Choroid plexus epithelial cell (primary cell): ENCODE measurements at regions not wholly inside any gene's neighbourhood (a gene's known extent, or its start where the extent isn't known, plus 50 kb on each side); places are given as distances from the start of the nearest gene placed in this dataset.

ENCODE experiments used
- DNase-seq: peaks from one replicate; pipeline ENCODE4 v3.0.0-alpha.2; 2010; ENCODE audit warnings: low read depth
- H3K4me3 ChIP-seq: 2 replicates; pipeline ENCODE4 v1.5.1; 2011; ENCODE audit warnings: low read depth, mild to moderate bottlenecking, control low read depth, low read length, moderate library complexity
- CTCF ChIP-seq: conservative IDR thresholded peaks from 2 replicates; pipeline ENCODE4 v1.5.1; 2011; ENCODE audit warnings: low read depth, mild to moderate bottlenecking, control low read depth, inconsistent platforms, low read length, moderate library complexity

GRCh38 chr11:11038782-11039181 lies 180.9 kb upstream of the ZBED5 start:
- no peak for DNase-seq
- H3K4me3 ChIP-seq = no peak overlapping the region
- no peak for TF ChIP-seq CTCF

GRCh38 chr11:11038352-11038751 lies 180.5 kb upstream of the ZBED5 start:
- no peak for DNase-seq
- no peak for TF ChIP-seq CTCF
- no peak overlapping the region for H3K4me3 ChIP-seq

GRCh38 chr11:11036848-11037732 lies 179.2 kb upstream of the ZBED5 start:
- peak; percentile 85 for DNase-seq
- TF ChIP-seq CTCF = peak; percentile 75

GRCh38 chr11:11036185-11036847 lies 178.5 kb upstream of the ZBED5 start:
- no peak for TF ChIP-seq CTCF
- no peak overlapping the region for H3K4me3 ChIP-seq
- no peak for DNase-seq

More at GRCh38 chr11:11036848-11037732, 179.2 kb upstream of the ZBED5 start:
- H3K4me3 ChIP-seq = no peak overlapping the region

DNA sequence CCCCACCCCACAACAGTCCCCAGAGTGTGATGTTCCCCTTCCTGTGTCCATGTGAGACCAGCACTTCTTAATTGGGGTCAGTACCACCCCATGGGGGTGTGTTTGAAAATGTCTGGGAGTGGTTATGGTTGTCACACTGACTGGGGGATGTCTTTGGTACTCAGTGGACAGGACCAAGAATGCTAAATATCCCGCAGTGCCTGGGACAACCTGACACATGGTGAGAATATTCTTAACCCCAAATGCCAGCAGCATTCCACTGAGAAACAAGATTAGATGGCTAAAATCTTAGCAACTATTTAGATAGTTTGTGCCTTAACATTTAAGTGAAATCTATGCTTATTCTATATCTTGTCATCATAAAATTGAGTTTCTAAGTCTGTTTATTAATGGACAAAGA lies 177.5 kb upstream of the ZBED5 start:
- DNase-seq = peak; percentile 61
- H3K4me3 ChIP-seq = no peak overlapping the region

GRCh38 chr11:11034476-11034875 lies 176.6 kb upstream of the ZBED5 start:
- no peak for TF ChIP-seq CTCF
- DNase-seq = no peak
- no peak overlapping the region for H3K4me3 ChIP-seq

More for the DNA sequence above, 177.5 kb upstream of the ZBED5 start:
- TF ChIP-seq CTCF = no peak
